Kidney (tissue), 13 donors: ENCODE measurements at regions not wholly inside any gene's neighbourhood (a gene's known extent, or its start where the extent isn't known, plus 50 kb on each side); places are given as distances from the start of the nearest gene placed in this dataset.

Source experiments
- DNase-seq, 5 donors: peaks; one replicate each; pipeline ENCODE4 v3.0.0-alpha.2; 2013 to 2020
- FAIRE-seq: peaks from 2 replicates; lab custom pipeline; 2012; peaks lifted over from hg19 to GRCh38; lab: Jason Lieb, UNC
- H3K27ac ChIP-seq, 2 donors: one replicate each; pipeline ENCODE4 v1.7.0; 2013; ENCODE audit warnings: low read depth in 2 of 2, low read length in 2 of 2, inconsistent platforms in 1 of 2
- H3K27me3 ChIP-seq: one replicate; pipeline ENCODE4 v1.7.1; 2013; ENCODE audit warnings: low read length, inconsistent platforms; ENCODE audit not compliant: control insufficient read depth, insufficient read depth
- H3K36me3 ChIP-seq, 3 donors: one replicate each; pipeline versions ENCODE4 v1.7.0 to v1.7.1; 2013; ENCODE audit warnings: low read length in 3 of 3, control low read depth in 1 of 3, inconsistent platforms in 1 of 3; ENCODE audit not compliant: insufficient read depth in 3 of 3, control insufficient read depth in 2 of 3
- H3K4me1 ChIP-seq, 3 donors: one replicate each; pipeline versions ENCODE4 v1.7.0 to v1.7.1; 2013; ENCODE audit warnings: low read length in 3 of 3, inconsistent platforms in 1 of 3, low read depth in 1 of 3; ENCODE audit not compliant: control insufficient read depth in 2 of 3, insufficient read depth in 2 of 3
- H3K4me3 ChIP-seq, 3 donors: one replicate each; pipeline versions ENCODE4 v1.7.0 to v1.8.1; 2013; ENCODE audit warnings: low read length in 3 of 3, control low read depth in 1 of 3, inconsistent platforms in 1 of 3
- H3K9ac ChIP-seq, 3 donors: one replicate each; pipeline versions ENCODE4 v1.7.0 to v1.7.1; 2013; ENCODE audit warnings: low read length in 3 of 3, control low read depth in 1 of 3, inconsistent platforms in 1 of 3
- H3K9me3 ChIP-seq, 3 donors: one replicate each; pipeline versions ENCODE4 v1.7.0 to v1.7.1; 2013; ENCODE audit warnings: low read length in 3 of 3, control low read depth in 1 of 3, inconsistent platforms in 1 of 3; ENCODE audit not compliant: control insufficient read depth in 2 of 3, insufficient read depth in 1 of 3
- intact Hi-C: fragments of 100-400 bp; cut with DNase I; formaldehyde crosslinking; loops from one replicate; pipeline ENCODE4 v1.11.1; 2022
- TF ChIP-seq, protein P1 (sequence below): IDR thresholded peaks from 3 replicates; pipeline ENCODE4 v1.5.1; 2012; ENCODE audit warnings: mild to moderate bottlenecking, moderate library complexity, borderline replicate concordance; ENCODE audit not compliant: insufficient read depth; ENCODE audit errors: extremely low read depth
- donor health status: control.
- donor health status: control.
- donor health status: control.
- donor health status: control.
- donor health status: control.
- donor health status: DM: yes; HTN: yes; CAD: no.
- donor health status: Normal renal cell carcinoma (clear cell type).

GRCh38 chr20:52251136-52251700 is 59.6 kb upstream of the ZFP64 start:
- no peak for DNase-seq
- Histone ChIP-seq H3K4me1 (peaks cover 0 to 5% (median 0%) of the 10 kb centered on the region in 3 donors), H3K4me3 (no peak overlapping the region), H3K36me3 (no peaks in the 10 kb centered on the region), H3K27me3 (no peaks in the 10 kb centered on the region), H3K27ac (no peak overlapping the region), H3K9me3 (no peaks in the 10 kb centered on the region), H3K9ac (no peak overlapping the region)
- FAIRE-seq, result no peak
- TF ChIP-seq, protein P1, sequence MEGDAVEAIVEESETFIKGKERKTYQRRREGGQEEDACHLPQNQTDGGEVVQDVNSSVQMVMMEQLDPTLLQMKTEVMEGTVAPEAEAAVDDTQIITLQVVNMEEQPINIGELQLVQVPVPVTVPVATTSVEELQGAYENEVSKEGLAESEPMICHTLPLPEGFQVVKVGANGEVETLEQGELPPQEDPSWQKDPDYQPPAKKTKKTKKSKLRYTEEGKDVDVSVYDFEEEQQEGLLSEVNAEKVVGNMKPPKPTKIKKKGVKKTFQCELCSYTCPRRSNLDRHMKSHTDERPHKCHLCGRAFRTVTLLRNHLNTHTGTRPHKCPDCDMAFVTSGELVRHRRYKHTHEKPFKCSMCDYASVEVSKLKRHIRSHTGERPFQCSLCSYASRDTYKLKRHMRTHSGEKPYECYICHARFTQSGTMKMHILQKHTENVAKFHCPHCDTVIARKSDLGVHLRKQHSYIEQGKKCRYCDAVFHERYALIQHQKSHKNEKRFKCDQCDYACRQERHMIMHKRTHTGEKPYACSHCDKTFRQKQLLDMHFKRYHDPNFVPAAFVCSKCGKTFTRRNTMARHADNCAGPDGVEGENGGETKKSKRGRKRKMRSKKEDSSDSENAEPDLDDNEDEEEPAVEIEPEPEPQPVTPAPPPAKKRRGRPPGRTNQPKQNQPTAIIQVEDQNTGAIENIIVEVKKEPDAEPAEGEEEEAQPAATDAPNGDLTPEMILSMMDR, result no peak
- intact Hi-C loops, result no loop called here

GRCh38 chr20:52247548-52247947 is 56.0 kb upstream of the ZFP64 start:
- no peak overlapping the region for H3K27ac ChIP-seq
- H3K9me3 ChIP-seq, result no peaks in the 10 kb centered on the region
- H3K4me1 ChIP-seq, result peaks cover 0 to 5% (median 0%) of the 10 kb centered on the region in 3 donors
- H3K4me3 ChIP-seq, result no peak overlapping the region
- no peak for FAIRE-seq
- H3K27me3 ChIP-seq, result no peaks in the 10 kb centered on the region
- DNase-seq, result no peak
- intact Hi-C loops, result no loop called here
- no peak overlapping the region for H3K9ac ChIP-seq
- no peaks in the 10 kb centered on the region for H3K36me3 ChIP-seq
- TF ChIP-seq, protein P1, result no peak

DNA sequence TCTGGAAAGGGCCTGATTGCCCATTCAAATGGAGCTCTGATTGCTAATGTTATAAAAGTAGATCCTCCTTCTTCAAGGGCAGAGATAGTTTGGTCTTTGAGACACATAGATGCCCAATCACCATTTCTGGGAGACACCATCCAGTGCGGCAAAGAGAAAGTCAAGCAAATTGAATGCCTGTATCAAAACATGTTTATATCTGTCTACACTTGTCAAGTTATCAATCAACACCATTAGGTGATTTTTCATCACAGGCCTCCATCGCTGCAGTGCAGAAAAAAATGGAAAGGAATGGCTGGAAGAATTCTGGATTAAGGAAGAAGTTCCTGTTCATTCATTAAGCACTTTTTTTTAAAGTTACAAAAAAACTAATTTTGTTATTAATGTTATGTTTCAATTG is 54.8 kb upstream of the ZFP64 start:
- no peak for FAIRE-seq
- TF ChIP-seq, protein P1, result no peak
- Histone ChIP-seq H3K4me1 (no peaks in the 10 kb centered on the region), H3K36me3 (no peaks in the 10 kb centered on the region), H3K9me3 (no peaks in the 10 kb centered on the region), H3K4me3 (no peak overlapping the region), H3K27ac (no peak overlapping the region), H3K9ac (no peak overlapping the region), H3K27me3 (no peaks in the 10 kb centered on the region)
- DNase-seq, result no peak
- intact Hi-C loops, result no loop called here

DNA sequence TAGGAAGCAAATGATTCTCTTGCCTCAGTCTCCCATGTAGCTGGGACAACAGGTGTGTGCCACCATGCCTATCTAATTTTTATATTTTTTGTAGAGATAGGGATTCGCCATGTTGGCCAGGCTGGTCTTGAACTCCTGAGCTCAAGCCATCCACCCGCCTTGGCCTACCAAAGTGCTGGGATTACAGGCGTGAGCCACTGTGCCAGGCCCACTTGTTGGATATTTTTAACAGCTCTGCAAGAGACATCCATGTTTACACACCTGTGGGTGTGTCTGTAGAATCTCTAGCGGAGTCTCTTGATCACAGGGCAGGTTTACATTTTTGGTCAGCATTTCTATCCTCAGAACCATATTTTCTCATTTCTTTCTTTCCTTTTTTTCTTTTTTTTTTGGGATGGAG is 53.1 kb upstream of the ZFP64 start:
- no peak overlapping the region for H3K27ac ChIP-seq
- no peaks in the 10 kb centered on the region for H3K4me1 ChIP-seq
- intact Hi-C loops, result no loop called here
- H3K9ac ChIP-seq, result no peak overlapping the region
- H3K27me3 ChIP-seq, result no peaks in the 10 kb centered on the region
- no peak for FAIRE-seq
- H3K36me3 ChIP-seq, result no peaks in the 10 kb centered on the region
- DNase-seq, result no peak
- H3K4me3 ChIP-seq, result no peak overlapping the region
- TF ChIP-seq, protein P1, result no peak
- H3K9me3 ChIP-seq, result no peaks in the 10 kb centered on the region
